ENCODE measurements at regions not wholly inside any gene's neighbourhood (a gene's known extent, or its start where the extent isn't known, plus 50 kb on each side); places are given as distances from the start of the nearest gene placed in this dataset.
A peak's percentile ranks its signal among the peaks of the same experiment; 100 is the strongest.

DNA sequence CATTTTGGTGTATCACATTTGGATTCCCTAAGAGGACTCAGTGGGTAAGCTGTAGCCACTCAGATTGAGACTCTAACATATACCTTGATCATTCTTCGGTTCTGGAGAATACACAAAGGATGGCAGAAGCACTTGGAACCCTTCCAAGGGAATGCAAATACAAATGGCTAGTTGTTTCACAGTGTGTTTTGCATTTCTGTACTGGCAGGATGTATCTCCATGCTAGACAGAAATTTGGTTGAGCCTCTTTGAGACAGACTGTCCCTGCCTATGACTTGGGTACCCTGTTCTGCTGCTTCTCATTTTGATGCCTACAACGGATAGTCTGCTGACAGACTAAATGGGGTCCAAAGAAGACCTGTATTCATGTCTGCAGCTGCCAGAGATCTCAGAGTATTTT lies 273.5 kb downstream of the TMEM38B start:
- Histone ChIP-seq H3K4me2 (ENCODE audit: low read depth, low read length, poor library complexity, severe bottlenecking) (peak overlapping the region; percentile 67), H3K9me3 (ENCODE audit: low read length) (no peaks in the 10 kb centered on the region), H3K4me1 (ENCODE audit: low read length) (peaks cover 50% of the 10 kb centered on the region), H3K4me3 (ENCODE audit: low read length) (peak overlapping the region; percentile 43; the same call in 1 of the 2 replicates), H3K27ac (ENCODE audit: low read length) (peak overlapping the region; percentile 77), H2AFZ (ENCODE audit: low read length) (no peak overlapping the region), H3K36me3 (ENCODE audit: insufficient read depth, low read length) (no peaks in the 10 kb centered on the region), H3K27me3 (ENCODE audit: low read length) (no peaks in the 10 kb centered on the region), H3K9ac (ENCODE audit: low read length) (peak overlapping the region; percentile 38; the same call in 1 of the 2 replicates), H4K20me1 (ENCODE audit: insufficient read depth, low read depth, low read length) (no peaks in the 10 kb centered on the region), H3K79me2 (ENCODE audit: low read length) (no peaks in the 10 kb centered on the region), H3K9me2 (replicated peaks; ENCODE audit: insufficient read depth, low read length) (no peaks in the 10 kb centered on the region)
- peak; percentile 89 for DNase-seq

DNA sequence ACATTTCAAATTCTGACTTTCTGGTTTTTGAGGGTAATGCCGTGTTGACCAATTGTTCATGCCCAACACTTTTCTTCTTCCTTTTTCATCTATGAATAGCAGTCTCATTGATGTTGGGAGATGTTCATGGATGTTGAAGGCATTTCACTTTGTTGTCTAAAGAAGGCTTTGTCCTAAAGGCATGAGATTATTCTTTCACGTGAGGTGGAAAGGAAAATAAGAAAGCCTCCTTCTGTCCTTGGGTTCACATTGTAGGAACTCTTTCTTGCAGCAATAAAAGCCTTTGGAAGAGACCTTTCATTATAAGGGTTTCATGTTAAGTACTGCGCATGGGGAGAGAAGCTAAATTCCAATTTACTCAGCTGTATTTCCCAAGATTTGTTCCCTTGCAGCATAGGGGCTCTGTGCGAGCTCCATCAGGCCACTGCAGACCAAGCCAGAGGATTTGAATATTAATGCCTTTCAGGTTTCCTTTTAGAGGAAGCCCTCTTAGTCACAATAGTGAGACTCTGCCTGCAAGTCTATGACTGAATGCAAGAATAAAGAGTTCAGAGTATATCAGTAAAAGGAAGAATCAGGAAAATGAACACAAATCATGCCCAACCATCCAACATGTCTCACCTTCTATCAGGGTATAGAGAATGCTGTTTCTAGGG lies 274.6 kb downstream of the TMEM38B start:
- Histone ChIP-seq H3K9me2 (replicated peaks; ENCODE audit: insufficient read depth, low read length) (no peaks in the 10 kb centered on the region), H2AFZ (ENCODE audit: low read length) (no peak overlapping the region), H3K4me3 (ENCODE audit: low read length) (peak overlapping the region; percentile 43), H3K27ac (ENCODE audit: low read length) (peak overlapping the region; percentile 77), H3K4me2 (ENCODE audit: low read depth, low read length, poor library complexity, severe bottlenecking) (peak overlapping the region; percentile 67), H3K27me3 (ENCODE audit: low read length) (no peaks in the 10 kb centered on the region), H3K79me2 (ENCODE audit: low read length) (no peaks in the 10 kb centered on the region), H3K4me1 (ENCODE audit: low read length) (peaks cover 52% of the 10 kb centered on the region), H3K9me3 (ENCODE audit: low read length) (no peaks in the 10 kb centered on the region), H3K9ac (ENCODE audit: low read length) (peak overlapping the region; percentile 38; the same call in 1 of the 2 replicates), H4K20me1 (ENCODE audit: insufficient read depth, low read depth, low read length) (no peaks in the 10 kb centered on the region), H3K36me3 (ENCODE audit: insufficient read depth, low read length) (no peaks in the 10 kb centered on the region)
- DNase-seq = peak; percentile 70

DNA sequence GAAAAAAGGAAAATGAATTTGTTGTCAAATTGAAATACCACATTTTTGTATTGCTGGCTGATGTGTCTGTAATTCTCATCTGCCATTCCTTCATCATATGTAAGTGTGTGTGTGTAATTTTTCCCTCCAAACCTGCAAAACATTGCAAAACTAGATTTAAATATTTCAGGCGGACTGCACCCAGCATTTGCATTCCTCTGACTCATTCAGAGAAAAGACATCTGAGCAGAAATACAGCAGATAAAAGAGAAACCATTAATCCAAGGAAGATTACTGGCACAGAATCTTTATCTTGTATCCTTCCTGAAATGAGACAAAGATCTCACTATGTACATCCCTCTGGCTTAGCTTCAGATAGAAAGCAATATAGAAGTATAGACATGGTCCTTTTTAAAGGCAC lies 275.3 kb downstream of the TMEM38B start:
- no peaks in the 10 kb centered on the region for H3K9me2 ChIP-seq (replicated peaks; ENCODE audit: insufficient read depth, low read length)
- H3K36me3 ChIP-seq (ENCODE audit: insufficient read depth, low read length) = no peaks in the 10 kb centered on the region
- no peaks in the 10 kb centered on the region for H4K20me1 ChIP-seq (ENCODE audit: insufficient read depth, low read depth, low read length)
- peak overlapping the region; percentile 77 for H3K27ac ChIP-seq (ENCODE audit: low read length)
- H3K4me2 ChIP-seq (ENCODE audit: low read depth, low read length, poor library complexity, severe bottlenecking) = peak overlapping the region; percentile 67
- no peaks in the 10 kb centered on the region for H3K79me2 ChIP-seq (ENCODE audit: low read length)
- H3K9ac ChIP-seq (ENCODE audit: low read length) = peak overlapping the region; percentile 37
- peaks cover 52% of the 10 kb centered on the region for H3K4me1 ChIP-seq (ENCODE audit: low read length)
- peak; percentile 61 for DNase-seq
- H3K4me3 ChIP-seq (ENCODE audit: low read length) = peak overlapping the region; percentile 43
- H3K27me3 ChIP-seq (ENCODE audit: low read length) = no peaks in the 10 kb centered on the region
- 0 out of 2 replicates have a peak overlapping the region, but pooled peaks have one; percentile 11 for H2AFZ ChIP-seq (ENCODE audit: low read length)
- H3K9me3 ChIP-seq (ENCODE audit: low read length) = no peaks in the 10 kb centered on the region

DNA sequence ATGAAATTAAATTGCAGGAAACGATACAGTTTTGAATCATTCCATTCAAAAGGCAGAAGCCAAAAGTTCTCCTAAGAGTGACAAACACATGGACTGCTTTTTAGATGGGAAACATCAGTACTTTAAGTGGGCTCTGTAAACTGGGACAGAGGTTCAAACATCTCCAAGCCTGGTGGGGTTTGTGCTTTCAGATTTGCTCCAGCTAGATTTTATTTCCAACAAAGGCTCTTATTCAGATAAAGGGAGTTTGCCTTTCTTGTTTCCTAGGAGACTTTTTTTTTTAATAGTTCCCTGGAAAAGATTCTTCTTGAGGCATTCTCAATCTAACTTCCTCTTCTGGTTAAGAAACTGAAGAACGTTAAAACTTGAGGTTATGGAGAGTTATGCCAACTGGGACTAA lies 277.6 kb downstream of the TMEM38B start:
- Histone ChIP-seq H2AFZ (ENCODE audit: low read length) (no peak overlapping the region), H3K9me2 (replicated peaks; ENCODE audit: insufficient read depth, low read length) (no peaks in the 10 kb centered on the region), H3K27me3 (ENCODE audit: low read length) (no peaks in the 10 kb centered on the region), H3K4me1 (ENCODE audit: low read length) (peaks cover 48% of the 10 kb centered on the region), H3K4me2 (ENCODE audit: low read depth, low read length, poor library complexity, severe bottlenecking) (peak overlapping the region; percentile 1), H3K27ac (ENCODE audit: low read length) (no peak overlapping the region), H3K9me3 (ENCODE audit: low read length) (no peaks in the 10 kb centered on the region), H3K4me3 (ENCODE audit: low read length) (no peak overlapping the region), H4K20me1 (ENCODE audit: insufficient read depth, low read depth, low read length) (no peaks in the 10 kb centered on the region; the same call in 1 of the 2 replicates), H3K9ac (ENCODE audit: low read length) (no peak overlapping the region), H3K79me2 (ENCODE audit: low read length) (no peaks in the 10 kb centered on the region), H3K36me3 (ENCODE audit: insufficient read depth, low read length) (no peaks in the 10 kb centered on the region)
- no peak for DNase-seq

DNA sequence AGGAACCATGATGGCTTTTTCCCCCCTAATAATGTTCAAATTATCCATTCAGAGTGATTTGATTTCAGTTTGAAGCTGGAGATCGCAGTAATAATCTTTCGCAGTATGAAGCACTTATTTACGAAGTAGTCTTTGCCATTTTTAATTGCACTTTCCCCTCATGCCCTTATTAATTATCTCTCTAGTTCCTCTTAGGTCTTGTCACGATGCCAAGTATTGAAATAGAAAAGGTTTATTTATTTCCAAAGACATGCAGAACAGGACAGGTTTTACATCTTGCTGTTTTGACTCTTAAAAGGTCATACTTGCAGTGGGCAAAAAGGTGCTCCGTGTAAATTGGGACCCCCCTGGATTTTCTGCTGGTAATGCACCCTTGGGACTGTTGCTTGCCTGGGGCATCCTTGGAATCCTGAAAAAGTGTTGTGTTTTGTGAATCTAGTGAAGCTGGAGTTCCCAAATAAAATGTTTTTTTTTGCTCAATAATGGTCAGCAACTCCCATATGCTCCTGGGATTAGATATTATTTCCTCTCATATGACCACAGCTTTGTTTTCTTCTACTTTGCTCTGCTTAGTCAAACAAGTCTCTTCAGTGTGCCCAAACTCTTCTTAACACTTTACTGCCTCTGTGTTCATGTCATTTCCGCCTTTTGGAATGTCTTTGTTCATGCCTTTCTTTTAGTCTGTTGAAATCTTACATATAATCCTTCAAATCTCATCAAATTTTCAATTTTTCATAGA lies 278.3 kb downstream of the TMEM38B start:
- Histone ChIP-seq H3K9me3 (ENCODE audit: low read length) (no peaks in the 10 kb centered on the region), H3K9me2 (replicated peaks; ENCODE audit: insufficient read depth, low read length) (no peaks in the 10 kb centered on the region), H2AFZ (ENCODE audit: low read length) (no peak overlapping the region), H3K4me3 (ENCODE audit: low read length) (no peak overlapping the region), H3K4me1 (ENCODE audit: low read length) (peaks cover 42% of the 10 kb centered on the region), H3K4me2 (ENCODE audit: low read depth, low read length, poor library complexity, severe bottlenecking) (peak overlapping the region; percentile 1), H3K79me2 (ENCODE audit: low read length) (no peaks in the 10 kb centered on the region), H3K36me3 (ENCODE audit: insufficient read depth, low read length) (no peaks in the 10 kb centered on the region), H3K9ac (ENCODE audit: low read length) (no peak overlapping the region), H3K27me3 (ENCODE audit: low read length) (no peaks in the 10 kb centered on the region), H3K27ac (ENCODE audit: low read length) (no peak overlapping the region), H4K20me1 (ENCODE audit: insufficient read depth, low read depth, low read length) (no peaks in the 10 kb centered on the region; the same call in 1 of the 2 replicates)
- peak; percentile 59 for DNase-seq

DNA sequence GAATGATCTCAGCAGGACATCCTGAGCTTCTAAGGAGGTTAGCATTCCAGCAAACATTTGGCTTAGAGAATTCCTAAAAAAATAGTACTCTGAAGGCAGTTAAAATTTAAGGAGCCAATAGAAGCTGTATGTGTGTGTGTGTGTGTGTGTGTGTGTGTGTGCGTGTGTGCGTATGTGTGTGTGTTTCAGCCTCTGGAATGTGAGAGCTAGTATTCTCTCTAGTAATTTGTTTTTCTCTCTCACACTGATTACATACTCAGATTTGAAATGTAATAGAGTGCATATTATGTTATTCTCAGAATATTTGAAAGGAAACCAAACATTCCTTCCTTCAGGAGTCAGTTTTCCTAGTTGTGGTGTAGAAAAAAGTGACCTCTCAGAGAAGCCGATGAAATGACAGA lies 279.6 kb downstream of the TMEM38B start:
- H3K36me3 ChIP-seq (ENCODE audit: insufficient read depth, low read length) = no peaks in the 10 kb centered on the region
- no peak for DNase-seq
- no peak overlapping the region for H3K4me2 ChIP-seq (ENCODE audit: low read depth, low read length, poor library complexity, severe bottlenecking)
- H3K9ac ChIP-seq (ENCODE audit: low read length) = no peak overlapping the region
- no peak overlapping the region for H3K27ac ChIP-seq (ENCODE audit: low read length)
- H3K27me3 ChIP-seq (ENCODE audit: low read length) = no peaks in the 10 kb centered on the region
- H3K9me3 ChIP-seq (ENCODE audit: low read length) = no peaks in the 10 kb centered on the region
- no peaks in the 10 kb centered on the region for H3K9me2 ChIP-seq (replicated peaks; ENCODE audit: insufficient read depth, low read length)
- H3K79me2 ChIP-seq (ENCODE audit: low read length) = no peaks in the 10 kb centered on the region
- H3K4me1 ChIP-seq (ENCODE audit: low read length) = peaks cover 29% of the 10 kb centered on the region
- H3K4me3 ChIP-seq (ENCODE audit: low read length) = no peak overlapping the region
- no peaks in the 10 kb centered on the region; the same call in 1 of the 2 replicates for H4K20me1 ChIP-seq (ENCODE audit: insufficient read depth, low read depth, low read length)
- no peak overlapping the region for H2AFZ ChIP-seq (ENCODE audit: low read length)

DNA sequence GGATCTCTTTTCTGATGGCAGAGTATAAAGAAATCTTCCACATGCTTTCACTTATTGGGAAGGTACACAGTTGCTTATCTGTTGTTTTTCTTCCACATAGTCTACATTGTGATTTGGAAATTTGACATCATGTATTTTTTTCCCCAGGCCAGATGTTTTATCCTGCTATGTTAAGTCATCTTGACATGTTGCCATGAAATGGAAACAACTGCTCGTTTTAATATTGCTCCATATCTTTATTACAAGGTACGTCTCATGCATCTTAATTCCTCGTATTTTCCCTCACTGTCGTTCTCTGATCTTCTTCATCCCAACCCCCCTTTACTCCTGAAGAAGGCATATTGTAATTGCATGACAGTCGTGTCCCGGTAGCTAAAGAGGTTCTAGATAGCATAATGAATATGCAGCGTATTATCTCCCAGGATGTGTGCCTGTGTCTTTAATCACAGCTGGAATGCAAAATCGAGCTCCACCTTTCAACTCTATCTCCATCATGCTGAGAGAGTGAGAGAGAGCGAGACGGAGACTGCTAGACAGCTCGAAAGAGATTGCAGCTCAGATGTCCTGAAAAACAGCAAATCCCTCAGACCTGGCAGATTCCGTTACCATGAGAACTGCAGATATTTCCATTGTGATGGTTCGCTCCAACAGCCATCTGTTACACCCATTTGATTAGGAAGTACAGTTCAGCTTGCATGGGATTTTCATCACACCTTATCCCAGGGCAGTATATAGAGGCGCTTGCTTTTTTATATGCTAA lies 281.7 kb downstream of the TMEM38B start:
- no peak for DNase-seq
- H3K9me3 ChIP-seq (ENCODE audit: low read length) = no peaks in the 10 kb centered on the region
- H2AFZ ChIP-seq (ENCODE audit: low read length) = no peak overlapping the region
- H3K4me1 ChIP-seq (ENCODE audit: low read length) = peaks cover 16% of the 10 kb centered on the region
- no peaks in the 10 kb centered on the region; the same call in 1 of the 2 replicates for H4K20me1 ChIP-seq (ENCODE audit: insufficient read depth, low read depth, low read length)
- H3K36me3 ChIP-seq (ENCODE audit: insufficient read depth, low read length) = no peaks in the 10 kb centered on the region
- H3K79me2 ChIP-seq (ENCODE audit: low read length) = no peaks in the 10 kb centered on the region
- no peak overlapping the region for H3K4me2 ChIP-seq (ENCODE audit: low read depth, low read length, poor library complexity, severe bottlenecking)
- H3K9ac ChIP-seq (ENCODE audit: low read length) = no peak overlapping the region
- no peak overlapping the region for H3K27ac ChIP-seq (ENCODE audit: low read length)
- H3K9me2 ChIP-seq (replicated peaks; ENCODE audit: insufficient read depth, low read length) = no peaks in the 10 kb centered on the region
- H3K27me3 ChIP-seq (ENCODE audit: low read length) = no peaks in the 10 kb centered on the region
- no peak overlapping the region for H3K4me3 ChIP-seq (ENCODE audit: low read length)

DNA sequence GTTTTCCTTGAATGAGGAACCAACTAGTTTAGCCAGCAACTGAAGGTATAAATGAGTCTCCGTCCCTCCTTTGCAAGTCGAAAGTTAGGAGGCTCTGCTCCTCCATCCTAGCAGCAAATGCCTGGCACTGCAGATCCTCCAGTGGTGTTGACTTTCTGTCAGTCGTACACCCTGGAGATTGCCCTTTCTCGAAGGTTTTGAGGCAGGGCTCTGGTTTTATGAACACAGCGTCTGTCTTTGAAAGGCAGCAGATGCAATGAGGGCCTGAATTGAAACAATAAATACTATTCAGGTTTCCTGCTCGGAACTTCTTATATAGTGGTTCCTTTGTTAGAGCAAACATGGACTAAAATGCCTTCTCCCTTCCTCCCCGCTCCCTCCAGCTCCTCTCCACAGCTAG lies 284.0 kb downstream of the TMEM38B start:
- Histone ChIP-seq H3K9me3 (ENCODE audit: low read length) (no peaks in the 10 kb centered on the region), H3K36me3 (ENCODE audit: insufficient read depth, low read length) (no peaks in the 10 kb centered on the region), H3K27ac (ENCODE audit: low read length) (no peak overlapping the region), H3K9ac (ENCODE audit: low read length) (no peak overlapping the region), H3K79me2 (ENCODE audit: low read length) (no peaks in the 10 kb centered on the region), H4K20me1 (ENCODE audit: insufficient read depth, low read depth, low read length) (no peaks in the 10 kb centered on the region; the same call in 1 of the 2 replicates), H3K9me2 (replicated peaks; ENCODE audit: insufficient read depth, low read length) (no peaks in the 10 kb centered on the region), H3K4me3 (ENCODE audit: low read length) (no peak overlapping the region), H3K27me3 (ENCODE audit: low read length) (no peaks in the 10 kb centered on the region), H2AFZ (ENCODE audit: low read length) (no peak overlapping the region), H3K4me1 (ENCODE audit: low read length) (no peaks in the 10 kb centered on the region), H3K4me2 (ENCODE audit: low read depth, low read length, poor library complexity, severe bottlenecking) (no peak overlapping the region)
- DNase-seq = no peak

Measured in Karpas-422 (cell line).